Breast epithelium (tissue), 4 donors: ENCODE measurements at regions not wholly inside any gene's neighbourhood (a gene's known extent, or its start where the extent isn't known, plus 50 kb on each side); places are given as distances from the start of the nearest gene placed in this dataset.

Source experiments
- DNase-seq, 2 donors: peaks; one replicate each; pipeline ENCODE4 v3.0.0-alpha.2; 2019; ENCODE audit warnings: low spot score in 2 of 2
- H3K27ac ChIP-seq, 2 donors: fragments of 200-600 bp; sonication (generic) in 1 of 2; one replicate each; pipeline ENCODE4 v1.5.1; 2016 to 2019; ENCODE audit warnings: mild to moderate bottlenecking in 1 of 2
- H3K27me3 ChIP-seq, 2 donors: fragments of 200-600 bp; sonication (generic) in 1 of 2; one replicate each; pipeline versions ENCODE4 v1.5.1 to v1.6.0; 2017 to 2019; ENCODE audit warnings: control low read depth in 1 of 2, mild to moderate bottlenecking in 1 of 2
- H3K36me3 ChIP-seq: fragments of 200-600 bp; one replicate; pipeline ENCODE4 v1.5.1; 2019
- H3K4me1 ChIP-seq, 2 donors: fragments of 200-600 bp; sonication (generic); one replicate each; pipeline ENCODE4 v1.5.1; 2016 to 2019; ENCODE audit warnings: control low read depth in 1 of 2
- H3K4me3 ChIP-seq, 3 donors: fragments of 200-600 bp; sonication (generic); 1 replicate in 2 of 3; 2 replicates in 1 of 3; pipeline ENCODE4 v1.5.1; 2016 to 2019; ENCODE audit warnings: mild to moderate bottlenecking in 3 of 3, moderate library complexity in 2 of 3
- H3K9me3 ChIP-seq, 2 donors: fragments of 200-600 bp; sonication (generic) in 1 of 2; one replicate each; pipeline ENCODE4 v1.5.1; 2016 to 2019; ENCODE audit warnings: control low read depth in 1 of 2
- CTCF ChIP-seq, 3 donors: fragments of 450-650 bp; IDR thresholded peaks; one replicate each; pipeline ENCODE4 v1.5.1; 2016 to 2017; ENCODE audit warnings: antibody characterized with exemption in 3 of 3, mild to moderate bottlenecking in 3 of 3, moderate library complexity in 3 of 3
- POLR2A ChIP-seq: fragments of 450-650 bp; IDR thresholded peaks from one replicate; pipeline ENCODE4 v1.6.1; 2016; ENCODE audit warnings: antibody characterized with exemption, mild to moderate bottlenecking, moderate library complexity
- POLR2AphosphoS5 ChIP-seq, 3 donors: sonication (generic); formaldehyde crosslinking; IDR thresholded peaks; one replicate each; pipeline ENCODE4 v1.6.1; 2017; ENCODE audit warnings: antibody characterized with exemption in 3 of 3
- intact Hi-C: fragments of 100-400 bp; cut with DNase I; formaldehyde crosslinking; loops from one replicate; pipeline ENCODE4 v1.15.1; 2023; ENCODE audit warnings: low total_unique reads

GRCh38 chr4:136227315-136227714 is 1305.0 kb downstream of the PCDH18 start:
- DNase-seq: no peak
- TF ChIP-seq POLR2AphosphoS5 (IDR thresholded peaks at IDR 0.05): no peak
- TF ChIP-seq POLR2A: no peak
- TF ChIP-seq CTCF (IDR thresholded peaks at IDR 0.05): no peak
- H3K9me3 ChIP-seq: no peaks in the 10 kb centered on the region
- intact Hi-C loops: no loop called here
- no peaks in the 10 kb centered on the region for H3K4me1 ChIP-seq
- H3K27ac ChIP-seq: no peak overlapping the region
- H3K36me3 ChIP-seq: no peaks in the 10 kb centered on the region
- no peak overlapping the region for H3K4me3 ChIP-seq
- H3K27me3 ChIP-seq: no peaks in the 10 kb centered on the region

- no peaks in the 10 kb centered on the region for H3K27me3 ChIP-seq
- no peaks in the 10 kb centered on the region for H3K4me1 ChIP-seq
- H3K36me3 ChIP-seq: no peaks in the 10 kb centered on the region
- no peak overlapping the region for H3K4me3 ChIP-seq
- no peak overlapping the region for H3K27ac ChIP-seq
- intact Hi-C loops: no loop called here
- DNase-seq: no peak
- H3K9me3 ChIP-seq: peaks cover 0 to 19% of the 10 kb centered on the region in 2 donors
- TF ChIP-seq CTCF (IDR thresholded peaks at IDR 0.05) (no peak), POLR2A (no peak)
Measured at GRCh38 chr4:136219592-136220125, 1312.6 kb downstream of the PCDH18 start.

- Histone ChIP-seq H3K9me3 (no peaks in the 10 kb centered on the region), H3K27ac (no peak overlapping the region), H3K4me1 (no peaks in the 10 kb centered on the region), H3K36me3 (no peaks in the 10 kb centered on the region), H3K4me3 (no peak overlapping the region), H3K27me3 (no peaks in the 10 kb centered on the region)
- intact Hi-C loops: no loop called here
- DNase-seq: no peak
- no peak for TF ChIP-seq POLR2AphosphoS5 (IDR thresholded peaks at IDR 0.05)
- TF ChIP-seq CTCF (IDR thresholded peaks at IDR 0.05): no peak
- TF ChIP-seq POLR2A: no peak
Measured at GRCh38 chr4:136203199-136203598, 1329.1 kb downstream of the PCDH18 start.

GRCh38 chr4:136198358-136198757 is 1333.9 kb downstream of the PCDH18 start:
- DNase-seq: no peak
- Histone ChIP-seq H3K36me3 (no peaks in the 10 kb centered on the region), H3K9me3 (no peaks in the 10 kb centered on the region), H3K27me3 (no peaks in the 10 kb centered on the region), H3K4me1 (no peaks in the 10 kb centered on the region), H3K4me3 (no peak overlapping the region), H3K27ac (no peak overlapping the region)
- no peak for TF ChIP-seq POLR2AphosphoS5 (IDR thresholded peaks at IDR 0.05)
- TF ChIP-seq POLR2A: no peak
- TF ChIP-seq CTCF (IDR thresholded peaks at IDR 0.05): no peak
- intact Hi-C loops: no loop called here

GRCh38 chr4:136194962-136195361 is 1337.3 kb downstream of the PCDH18 start:
- H3K9me3 ChIP-seq: no peaks in the 10 kb centered on the region
- no peak overlapping the region for H3K27ac ChIP-seq
- no peaks in the 10 kb centered on the region for H3K36me3 ChIP-seq
- TF ChIP-seq POLR2A (no peak), CTCF (IDR thresholded peaks at IDR 0.05) (no peak), POLR2AphosphoS5 (IDR thresholded peaks at IDR 0.05) (no peak)
- intact Hi-C loops: no loop called here
- H3K4me1 ChIP-seq: no peaks in the 10 kb centered on the region
- no peak overlapping the region for H3K4me3 ChIP-seq
- DNase-seq: no peak
- no peaks in the 10 kb centered on the region for H3K27me3 ChIP-seq
